GM18870 (cell line): ENCODE measurements at regions not wholly inside any gene's neighbourhood (a gene's known extent, or its start where the extent isn't known, plus 50 kb on each side); places are given as distances from the start of the nearest gene placed in this dataset.
"Not testable (repeated sequence)": the region's sequence is repeated elsewhere in the genome, so short reads cannot be mapped to it uniquely, and the experiment has no call there.

Source experiments
- ATAC-seq: cut with Tn5 transposase; IDR thresholded peaks from one replicate; pipeline ENCODE4 v1.9.1; 2021; ENCODE audit warnings: moderate library complexity; ENCODE audit not compliant: unreplicated experiment

DNA sequence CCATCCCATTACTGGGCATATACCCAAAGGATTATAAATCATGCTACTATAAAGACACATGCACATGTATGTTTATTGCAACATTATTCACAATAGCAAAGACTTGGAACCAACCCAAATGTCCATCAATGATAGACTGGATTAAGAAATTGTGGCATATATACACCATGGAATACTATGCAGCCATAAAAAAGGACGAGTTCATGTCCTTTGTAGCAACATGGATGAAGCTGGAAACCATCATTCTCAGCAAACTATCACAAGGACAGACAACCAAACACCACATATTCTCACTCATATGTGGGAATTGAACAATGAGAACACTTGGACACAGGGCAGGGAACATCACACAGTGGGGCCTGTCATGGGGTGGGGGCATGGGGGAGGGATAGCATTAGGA, 181.5 kb upstream of the SPRY2 start:
- not testable (repeated sequence) for ATAC-seq

DNA sequence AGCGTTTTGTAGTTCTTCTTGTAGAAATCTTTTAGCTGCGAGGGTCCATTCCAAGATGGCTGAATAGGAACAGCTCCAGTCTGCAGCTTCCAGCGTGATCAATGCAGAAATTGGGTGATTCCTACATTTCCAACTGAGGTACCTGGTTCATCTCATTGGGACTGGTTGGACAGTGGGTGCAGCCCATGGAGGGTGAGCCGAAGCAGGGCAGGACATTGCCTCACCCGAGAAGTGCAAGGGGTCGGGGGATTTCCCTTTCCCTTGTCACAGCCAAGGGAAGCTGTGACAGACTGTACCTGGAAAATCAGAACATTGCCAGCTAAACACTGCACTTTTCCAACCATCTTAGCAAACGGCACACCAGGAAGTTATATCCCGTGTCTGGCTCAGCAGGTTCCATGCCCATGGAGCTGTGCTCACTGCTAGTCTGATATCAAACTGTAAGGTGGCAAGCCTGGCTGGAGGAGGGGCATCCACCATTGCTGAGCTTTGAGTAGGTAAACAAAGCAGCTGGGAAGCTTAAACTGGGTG, 176.0 kb upstream of the SPRY2 start:
- ATAC-seq = no peak

DNA sequence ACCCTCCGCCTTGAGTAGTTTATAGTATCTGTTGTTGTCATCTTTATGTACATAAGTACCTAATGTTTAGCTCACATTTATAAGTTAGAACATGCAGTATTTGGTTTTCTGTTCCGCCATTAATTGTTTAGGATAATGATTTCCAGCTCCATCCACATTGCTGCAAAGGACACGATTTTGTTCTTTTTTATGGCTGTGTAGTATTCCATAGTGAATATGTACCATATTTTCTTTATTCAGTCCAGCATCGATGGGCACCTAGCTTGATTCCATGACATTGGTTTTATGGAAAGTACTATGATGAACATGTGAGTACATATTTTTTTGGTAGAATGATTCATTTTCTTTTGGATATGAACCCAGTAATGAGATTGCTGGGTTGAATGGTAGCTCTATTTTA, 174.4 kb upstream of the SPRY2 start:
- no peak for ATAC-seq

DNA sequence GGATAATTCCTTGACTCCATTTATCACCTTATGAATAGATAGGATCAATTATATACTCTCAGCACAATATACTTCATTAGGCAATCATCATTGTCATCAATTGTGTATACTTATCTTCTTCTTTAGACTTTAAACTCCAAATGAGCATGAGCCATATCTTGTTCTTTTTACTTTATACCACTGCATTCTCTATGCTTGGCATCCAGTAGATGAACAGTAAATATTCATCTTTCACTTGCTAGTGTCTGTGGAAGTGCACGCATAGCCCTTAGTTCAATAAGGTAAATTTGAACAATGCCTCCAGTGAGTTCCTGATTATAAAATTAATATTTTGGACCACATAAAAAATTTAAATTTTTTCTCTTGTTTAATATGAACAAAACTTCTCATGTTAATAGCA, 172.3 kb upstream of the SPRY2 start:
- ATAC-seq = no peak

DNA sequence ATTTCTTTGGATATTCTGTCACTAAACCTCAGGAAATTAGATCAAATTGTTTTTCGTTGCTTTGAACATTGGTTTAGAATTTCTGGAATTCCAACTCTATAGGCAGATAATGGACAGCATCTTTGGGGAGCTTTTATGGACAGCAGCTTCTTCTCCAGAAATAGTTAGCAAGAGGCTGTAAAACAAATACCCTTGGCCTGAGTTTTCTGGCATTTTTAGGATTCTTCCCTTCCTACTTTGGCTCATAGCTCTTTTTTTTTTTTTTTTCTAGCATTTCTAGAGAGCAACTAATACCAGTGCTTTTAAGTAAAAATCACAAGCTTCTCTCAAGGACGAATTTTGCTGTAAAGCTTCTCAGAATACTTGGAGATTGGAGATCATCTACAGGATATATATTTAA, 169.8 kb upstream of the SPRY2 start:
- no peak for ATAC-seq

DNA sequence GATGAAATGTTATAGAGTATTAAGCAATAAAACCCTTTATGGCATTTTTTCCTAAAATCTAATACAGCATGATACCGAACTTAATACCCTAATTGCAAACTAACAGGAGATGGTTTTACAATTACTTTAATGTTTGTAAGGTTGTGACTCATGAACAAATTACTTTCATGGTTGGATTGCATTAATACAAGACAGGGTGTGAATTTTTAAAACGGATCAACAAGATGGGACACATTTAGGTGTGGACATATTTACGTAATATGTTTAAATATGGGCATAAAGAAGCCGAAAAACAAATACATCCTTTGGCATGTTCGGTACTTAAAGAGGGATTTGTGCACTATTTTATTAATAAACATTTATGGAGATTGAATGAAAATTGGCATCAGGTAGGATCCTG, 168.3 kb upstream of the SPRY2 start:
- no peak for ATAC-seq

DNA sequence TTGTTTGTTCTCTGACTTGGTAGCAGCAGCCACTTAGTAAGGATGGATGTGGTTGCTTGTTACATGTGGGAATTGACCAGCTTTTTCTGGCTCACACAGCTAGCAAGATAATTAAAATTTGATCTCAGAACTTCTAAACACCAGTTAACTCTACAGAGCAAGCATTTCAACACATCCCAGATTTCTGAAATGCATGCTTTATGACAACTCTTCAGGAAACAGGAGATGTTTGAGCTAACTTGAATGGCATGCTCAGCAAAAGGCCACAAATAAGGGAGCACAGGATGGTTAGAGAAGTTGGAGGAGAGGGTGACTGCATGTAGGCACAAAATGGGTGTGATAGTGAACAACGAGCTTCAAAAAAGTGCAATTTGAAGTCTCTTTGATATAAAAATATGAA, 167.1 kb upstream of the SPRY2 start:
- ATAC-seq = no peak

DNA sequence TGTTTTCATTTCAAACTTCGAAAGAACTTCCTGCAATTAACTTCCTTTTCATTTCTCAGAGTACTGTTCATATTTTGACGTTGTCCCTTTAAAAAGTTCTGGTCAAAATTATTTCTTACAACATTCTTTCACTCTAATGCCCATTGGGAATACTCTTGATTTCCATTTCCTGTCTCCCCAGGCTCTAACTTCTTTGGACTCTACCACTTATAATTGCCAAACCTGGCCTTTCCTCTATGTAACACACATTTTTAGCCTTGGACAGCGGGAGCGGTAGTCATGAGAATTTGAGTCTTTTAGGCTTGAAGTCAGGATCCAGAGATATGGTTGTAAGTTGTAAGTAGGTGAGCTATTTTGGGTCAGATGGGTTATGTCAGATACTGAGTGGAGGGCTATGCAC, 163.5 kb upstream of the SPRY2 start:
- ATAC-seq = no peak

DNA sequence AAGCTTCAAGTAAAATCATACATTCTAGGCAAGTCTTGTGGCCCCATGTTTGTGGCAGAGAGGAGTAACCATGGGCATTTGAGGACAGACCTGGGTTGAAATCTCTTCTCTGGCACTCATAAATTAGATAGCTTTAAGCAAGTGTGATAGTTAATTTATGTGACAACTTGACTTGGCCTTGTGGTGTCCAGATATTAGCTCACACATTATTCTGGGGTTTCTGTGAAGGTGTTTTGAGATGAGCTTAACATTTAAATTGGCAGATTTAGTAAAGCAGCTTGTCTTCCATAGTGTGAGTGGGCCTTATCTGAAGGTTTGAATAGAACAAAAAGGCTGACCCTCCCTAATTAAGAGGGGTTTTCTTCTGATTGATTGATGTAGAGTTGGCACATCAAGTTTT, 161.4 kb upstream of the SPRY2 start:
- no peak for ATAC-seq

DNA sequence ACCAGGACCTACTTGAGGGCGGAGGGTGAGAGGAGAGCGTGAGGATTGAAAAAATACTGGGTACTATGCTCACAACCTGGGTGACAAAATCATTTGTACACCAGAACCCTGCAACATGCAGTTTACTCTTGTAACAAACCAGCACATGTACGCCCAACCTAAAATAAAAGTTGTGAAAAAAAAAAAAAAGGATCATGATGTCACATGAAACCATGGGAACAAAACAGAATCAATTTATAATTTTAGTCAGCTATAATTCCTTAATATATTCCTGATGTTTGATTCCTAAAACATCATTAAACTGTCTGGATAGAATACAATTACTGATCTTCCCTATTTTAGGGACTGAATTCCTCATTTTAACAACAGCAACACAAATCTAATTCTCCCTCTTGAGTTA, 160.6 kb upstream of the SPRY2 start:
- no peak for ATAC-seq

DNA sequence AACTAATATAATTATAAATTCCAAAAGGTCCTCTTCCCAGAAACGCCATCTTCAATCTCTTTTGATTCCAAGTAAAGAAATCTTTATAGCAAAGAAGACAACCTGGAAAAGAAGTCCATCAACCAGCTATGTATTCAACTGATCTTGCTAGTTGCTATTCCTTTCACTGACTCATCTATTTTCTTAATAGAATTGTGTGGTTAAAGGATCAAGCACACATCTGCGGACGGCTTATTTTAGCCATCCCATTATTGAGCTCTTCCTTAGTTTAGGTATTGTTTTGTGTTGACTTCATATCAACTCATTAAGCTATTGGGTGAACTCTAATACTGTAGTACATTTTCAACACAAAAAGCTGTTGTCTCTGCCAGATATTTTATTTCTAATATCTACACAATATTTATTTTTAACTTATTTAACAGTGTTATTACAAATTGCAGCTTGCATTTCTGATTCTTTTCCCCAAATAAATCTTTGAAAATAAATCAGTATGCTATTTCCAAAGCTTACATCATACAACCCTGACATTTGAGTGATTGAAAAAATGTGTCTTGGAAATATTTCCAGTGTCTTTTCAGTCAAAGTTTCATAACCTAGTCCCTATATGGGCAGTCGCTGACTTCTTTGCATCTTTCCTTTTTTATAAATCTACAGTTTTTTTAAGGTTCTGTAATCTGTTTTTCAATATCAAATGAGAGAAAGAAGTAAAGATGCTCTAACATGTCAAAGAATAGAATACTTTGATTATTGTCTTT, 158.8 kb upstream of the SPRY2 start:
- ATAC-seq = no peak

DNA sequence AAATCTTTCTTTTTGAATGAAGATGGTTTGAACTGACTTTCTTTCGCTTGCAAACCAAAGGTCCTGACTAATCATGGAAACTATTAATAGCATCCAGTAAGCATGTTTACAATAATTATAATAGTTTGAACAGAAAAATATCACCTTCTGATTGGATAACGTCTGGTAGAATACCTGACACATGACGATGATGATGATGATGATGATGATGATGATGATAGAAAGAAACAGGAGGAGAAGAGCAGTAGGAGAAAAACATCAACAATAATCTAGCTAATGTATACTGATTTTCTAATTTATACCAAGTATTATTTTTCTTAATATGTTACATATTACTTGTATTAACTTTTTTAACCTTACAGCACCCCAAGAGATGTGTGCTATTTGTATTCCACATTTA, 157.5 kb upstream of the SPRY2 start:
- no peak for ATAC-seq

DNA sequence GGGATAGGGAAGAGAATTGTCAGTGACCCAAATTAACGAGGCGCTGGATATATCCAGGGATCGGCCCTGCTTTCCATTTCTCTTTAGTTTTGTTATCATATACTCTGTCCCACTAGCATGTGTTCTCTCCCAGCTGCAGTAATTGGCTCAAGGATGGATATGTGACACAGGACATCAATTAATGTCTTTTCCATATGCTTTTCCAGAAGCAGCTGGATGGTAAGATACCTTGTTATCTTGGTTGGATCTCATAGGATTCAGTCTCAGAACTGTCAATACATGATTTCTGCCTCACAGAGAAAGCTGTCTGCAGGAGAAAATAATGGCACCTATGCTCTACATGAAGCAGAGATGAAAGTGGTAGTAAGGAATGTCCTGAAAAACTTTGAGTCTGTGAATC, 157.1 kb upstream of the SPRY2 start:
- no peak for ATAC-seq

DNA sequence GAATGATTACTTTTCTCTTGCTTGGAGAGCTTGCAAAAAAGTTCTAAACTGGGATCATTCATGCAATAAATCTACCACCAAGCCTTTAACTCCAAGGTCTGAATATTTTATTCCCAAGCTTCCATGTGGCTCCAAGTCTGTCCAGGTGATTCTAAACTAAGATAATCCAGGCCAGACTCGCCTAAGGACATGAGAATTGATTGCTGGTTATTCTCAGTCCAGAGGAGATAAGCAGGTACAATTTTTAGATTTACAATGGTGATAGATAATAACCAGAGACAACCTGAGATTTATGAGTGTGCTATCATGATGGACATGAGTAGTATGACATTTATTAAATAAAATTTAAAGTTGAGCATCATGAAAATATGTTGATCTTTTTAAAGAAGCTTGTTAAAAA, 156.5 kb upstream of the SPRY2 start:
- no peak for ATAC-seq

DNA sequence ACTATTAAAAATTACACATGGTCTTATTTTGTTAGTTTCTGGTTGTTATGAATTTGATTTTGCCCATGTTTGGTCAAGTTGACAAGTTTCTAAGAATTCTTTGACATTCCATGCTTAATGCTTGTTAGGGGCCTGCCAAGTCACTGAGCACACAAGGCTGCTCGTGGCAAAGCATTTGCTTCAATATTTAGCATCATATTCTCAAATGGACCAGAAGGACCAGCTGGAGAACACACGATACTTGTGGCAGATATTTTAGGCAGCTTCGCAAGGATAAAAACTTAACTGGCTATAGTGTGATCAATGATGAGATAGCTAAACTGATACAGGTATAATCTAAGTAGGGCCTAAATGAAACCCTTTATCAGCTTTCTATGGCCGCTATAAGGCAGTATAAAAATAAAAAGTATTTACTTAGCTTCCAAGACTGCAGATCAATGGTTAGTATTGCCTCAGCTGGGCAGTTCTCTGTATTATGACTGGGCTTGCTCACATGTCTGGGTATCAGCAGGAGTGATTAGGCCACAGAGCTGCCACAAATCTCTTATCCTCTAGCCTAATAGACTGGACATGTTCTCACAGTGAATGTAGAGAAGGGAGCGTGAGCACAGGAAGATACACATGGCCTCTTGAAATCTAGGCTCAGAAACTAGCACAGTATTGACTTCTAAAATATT, 155.9 kb upstream of the SPRY2 start:
- ATAC-seq = no peak

DNA sequence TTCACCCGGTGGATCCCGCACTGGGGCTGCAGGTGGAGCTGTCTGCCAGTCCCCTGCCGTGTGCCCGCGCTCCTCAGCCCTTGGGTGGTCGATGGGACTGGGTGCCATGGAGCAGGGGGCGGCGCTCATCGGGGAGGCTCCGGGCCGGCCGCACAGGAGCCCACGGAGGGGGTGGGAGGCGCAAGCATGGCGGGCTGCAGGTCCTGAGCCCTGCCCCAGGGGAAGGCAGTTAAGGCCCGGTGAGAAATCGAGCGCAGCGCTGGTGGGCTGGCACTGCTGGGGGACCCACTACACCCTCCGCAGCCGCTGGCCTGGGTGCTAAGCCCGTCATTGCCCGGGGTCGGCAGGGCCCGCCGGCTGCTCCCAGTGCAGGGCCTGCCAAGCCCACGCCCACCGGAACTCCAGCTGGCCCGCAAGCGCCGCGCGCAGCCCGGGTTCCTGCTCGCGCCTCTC, 149.6 kb upstream of the SPRY2 start:
- ATAC-seq = not testable (repeated sequence)

DNA sequence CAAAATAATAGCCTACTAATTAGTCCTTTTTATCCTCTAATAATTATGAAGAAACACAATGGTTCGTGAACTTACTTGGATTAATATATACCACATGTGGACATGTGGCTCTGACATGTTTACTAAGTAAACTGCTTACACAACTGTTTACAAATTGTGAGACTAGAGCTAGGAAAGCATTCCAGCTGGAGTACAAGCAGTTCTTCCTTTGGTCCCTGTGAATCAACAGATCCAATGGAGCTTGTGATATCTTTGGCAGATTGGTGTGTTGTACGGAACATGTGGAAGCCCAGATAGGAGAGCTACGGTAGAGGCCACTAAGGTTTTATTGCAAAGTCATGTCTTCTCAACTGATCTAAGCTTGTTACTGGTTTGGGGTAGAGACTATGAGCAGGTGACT, 145.5 kb upstream of the SPRY2 start:
- ATAC-seq = no peak

DNA sequence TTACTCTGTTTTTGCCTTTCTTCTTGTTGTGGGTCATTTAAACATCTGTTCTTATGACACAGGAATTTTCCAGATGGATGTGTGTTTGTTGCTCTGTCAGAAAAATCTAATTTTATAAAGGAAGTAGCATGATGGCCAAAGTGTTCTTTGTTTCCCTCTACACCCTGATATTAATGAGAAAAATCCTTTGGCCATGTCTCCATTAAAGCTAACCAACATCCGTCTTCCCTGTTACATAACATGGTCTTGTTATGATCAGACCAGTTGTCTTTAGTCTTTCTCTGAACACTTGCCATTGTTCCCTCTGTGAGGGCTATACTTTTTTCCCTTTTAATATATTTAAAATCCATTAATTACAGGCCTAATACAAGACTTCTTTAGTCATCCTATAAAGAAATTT, 142.2 kb upstream of the SPRY2 start:
- no peak for ATAC-seq

DNA sequence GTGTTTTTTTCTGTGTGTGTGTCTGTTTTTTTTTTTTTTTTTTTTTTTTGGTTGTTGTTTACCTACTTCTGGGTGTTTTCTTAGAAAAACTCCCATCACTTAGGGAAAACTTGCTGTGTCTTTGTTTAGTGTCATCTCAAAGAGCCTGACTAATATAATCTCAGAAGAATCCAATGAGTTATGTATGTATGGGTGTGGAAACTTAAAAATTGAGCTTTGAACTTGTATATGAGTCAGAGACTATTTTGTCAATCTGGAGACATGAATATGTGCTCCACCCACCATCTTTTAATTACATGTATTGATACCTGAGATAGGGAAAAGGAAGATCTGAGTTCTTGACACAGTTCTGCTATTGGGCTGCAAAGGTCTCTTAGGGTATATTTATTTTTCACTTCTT, 140.7 kb upstream of the SPRY2 start:
- ATAC-seq = no peak

DNA sequence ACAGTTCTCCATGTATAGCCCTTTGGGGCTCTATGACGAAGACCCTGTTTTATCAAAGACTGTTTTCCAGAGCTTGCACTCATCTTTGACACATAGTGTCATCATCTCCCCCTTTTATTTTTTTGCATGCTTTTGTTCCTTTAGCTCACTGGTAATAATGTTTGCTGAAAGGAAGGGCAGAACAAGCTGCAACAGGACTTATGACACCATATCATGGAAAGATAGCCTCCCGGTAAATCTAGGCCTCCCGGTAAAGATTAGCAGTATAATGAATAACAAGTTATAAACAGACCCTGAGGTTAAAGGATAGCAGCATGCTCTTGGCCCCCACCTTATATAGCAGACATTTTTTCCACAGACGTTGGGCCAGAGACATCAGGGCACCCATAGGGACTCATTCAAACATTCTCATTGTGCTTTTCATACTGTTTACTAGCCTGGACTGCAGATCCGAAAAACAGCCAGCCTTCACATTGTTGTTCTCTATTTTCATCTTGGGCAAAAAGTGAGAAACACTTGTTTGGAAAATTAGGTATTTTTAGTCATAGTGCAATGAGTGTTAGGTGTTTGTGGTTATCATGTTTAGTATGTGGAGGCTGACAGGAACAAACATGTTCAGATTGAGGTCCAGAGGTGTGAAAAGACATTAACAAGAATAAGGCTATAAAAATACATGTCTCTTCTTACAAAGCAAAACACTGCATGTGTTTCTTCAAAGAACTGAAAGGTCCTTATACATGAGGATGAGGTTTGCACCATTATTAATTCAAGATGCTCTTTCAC, 136.9 kb upstream of the SPRY2 start:
- ATAC-seq = no peak

DNA sequence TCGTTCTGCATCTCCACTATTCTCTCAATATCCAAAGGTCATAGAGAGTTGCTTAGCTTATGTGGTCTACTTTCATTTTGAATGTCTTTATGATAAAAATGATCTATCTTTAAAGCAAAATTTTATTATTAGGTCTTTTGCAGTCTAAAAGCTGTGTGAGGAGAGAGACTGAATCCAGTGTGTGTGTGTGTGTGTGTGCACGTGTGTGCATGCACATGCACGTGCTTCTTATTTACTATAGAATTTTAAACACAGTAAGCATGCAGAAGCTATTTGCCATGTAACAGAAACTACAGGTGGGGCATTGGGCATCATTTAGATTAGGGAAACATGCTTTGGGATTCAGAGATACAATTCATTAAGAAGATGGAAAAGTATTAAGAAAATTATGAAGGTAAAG, 136.0 kb upstream of the SPRY2 start:
- no peak for ATAC-seq

DNA sequence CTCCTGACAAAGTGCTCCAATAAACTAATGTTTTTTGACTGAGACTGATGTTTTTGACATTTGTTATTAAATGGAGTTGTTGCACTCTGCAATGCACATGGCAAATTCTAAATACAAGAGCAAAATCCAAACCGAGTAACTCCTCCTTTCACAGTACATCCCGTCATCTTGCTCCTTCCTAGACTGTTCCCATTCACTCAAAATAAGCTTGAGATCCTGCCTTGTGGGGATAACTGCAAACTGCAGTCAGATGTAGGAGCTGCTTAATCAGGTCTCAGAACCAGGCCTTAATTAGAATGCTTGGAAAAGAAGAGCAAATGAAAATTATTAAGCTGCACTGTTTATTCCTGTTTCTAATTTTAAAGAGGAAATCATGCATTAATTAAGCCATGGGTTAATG, 134.8 kb upstream of the SPRY2 start:
- no peak for ATAC-seq
